ACC112 (cell line): ENCODE measurements at regions not wholly inside any gene's neighbourhood (a gene's known extent, or its start where the extent isn't known, plus 50 kb on each side); places are given as distances from the start of the nearest gene placed in this dataset.
"Not testable (repeated sequence)": the region's sequence is repeated elsewhere in the genome, so short reads cannot be mapped to it uniquely, and the experiment has no call there.

Experiments used
- H2AFZ ChIP-seq: fragments of 200-600 bp; sonication (generic); one replicate; pipeline ENCODE4 v1.6.0; 2017; ENCODE audit warnings: antibody characterized with exemption, low read length; ENCODE audit not compliant: unreplicated experiment
- H3K27ac ChIP-seq: fragments of 200-600 bp; sonication (generic); 2 replicates; pipeline ENCODE4 v1.5.1; 2014; ENCODE audit warnings: low read depth, mild to moderate bottlenecking, antibody characterized with exemption, low read length, moderate library complexity
- H3K27me3 ChIP-seq: fragments of 200-600 bp; sonication (generic); 2 replicates; pipeline ENCODE4 v1.6.1; 2014; ENCODE audit warnings: mild to moderate bottlenecking, antibody characterized with exemption, low read length, moderate library complexity, mixed read lengths; ENCODE audit not compliant: insufficient read depth
- H3K36me3 ChIP-seq: fragments of 200-600 bp; sonication (generic); 2 replicates; pipeline ENCODE4 v1.6.1; 2016; ENCODE audit warnings: mild to moderate bottlenecking, antibody characterized with exemption, low read length, moderate library complexity, mixed read lengths; ENCODE audit not compliant: insufficient read depth
- H3K4me1 ChIP-seq: fragments of 200-600 bp; sonication (generic); one replicate; pipeline ENCODE4 v1.6.1; 2016; ENCODE audit warnings: low read length, mixed read lengths; ENCODE audit not compliant: insufficient read depth, unreplicated experiment, control insufficient read depth
- H3K4me3 ChIP-seq: fragments of 200-600 bp; sonication (generic); 2 replicates; pipeline ENCODE4 v1.5.1; 2014; ENCODE audit warnings: mild to moderate bottlenecking, low read depth, low read length
- H3K79me2 ChIP-seq: fragments of 200-600 bp; sonication (generic); one replicate; pipeline ENCODE4 v1.6.0; 2016; ENCODE audit warnings: low read length; ENCODE audit not compliant: control insufficient read depth, unreplicated experiment, insufficient read depth

- Histone ChIP-seq H3K4me1 (peaks cover 11% of the 10 kb centered on the region), H3K4me3 (no peak overlapping the region), H3K27me3 (no peaks in the 10 kb centered on the region), H3K27ac (no peak overlapping the region), H3K36me3 (no peaks in the 10 kb centered on the region), H2AFZ (no peak overlapping the region), H3K79me2 (no peaks in the 10 kb centered on the region)
Observed at GRCh38 chr6:21946298-21946783, 350.5 kb downstream of the PRL start.

GRCh38 chr6:21947227-21947626 is 349.6 kb downstream of the PRL start:
- H3K36me3 ChIP-seq, H2AFZ ChIP-seq, H3K79me2 ChIP-seq, H3K4me3 ChIP-seq, H3K27me3 ChIP-seq, H3K27ac ChIP-seq: not testable (repeated sequence)
- H3K4me1 ChIP-seq, result peaks cover 11% of the 10 kb centered on the region

GRCh38 chr6:21947731-21948386 is 349.0 kb downstream of the PRL start:
- Histone ChIP-seq H3K4me3 (no peak overlapping the region), H3K27ac (no peak overlapping the region), H3K79me2 (no peaks in the 10 kb centered on the region), H2AFZ (no peak overlapping the region), H3K4me1 (peaks cover 11% of the 10 kb centered on the region), H3K27me3 (no peaks in the 10 kb centered on the region), H3K36me3 (no peaks in the 10 kb centered on the region)

- peaks cover 11% of the 10 kb centered on the region for H3K4me1 ChIP-seq
- no peak overlapping the region for H3K4me3 ChIP-seq
- H3K27me3 ChIP-seq, result no peaks in the 10 kb centered on the region
- H2AFZ ChIP-seq, result no peak overlapping the region
- no peaks in the 10 kb centered on the region for H3K36me3 ChIP-seq
- H3K79me2 ChIP-seq, result no peaks in the 10 kb centered on the region
- no peak overlapping the region for H3K27ac ChIP-seq
Observed at GRCh38 chr6:21949211-21949801, 347.5 kb downstream of the PRL start.

GRCh38 chr6:21952367-21952766 is 344.5 kb downstream of the PRL start:
- Histone ChIP-seq H3K27me3 (no peaks in the 10 kb centered on the region), H3K4me3 (no peak overlapping the region), H2AFZ (no peak overlapping the region), H3K79me2 (no peaks in the 10 kb centered on the region), H3K4me1 (no peaks in the 10 kb centered on the region), H3K36me3 (no peaks in the 10 kb centered on the region), H3K27ac (no peak overlapping the region)

GRCh38 chr6:21953831-21954801 is 342.7 kb downstream of the PRL start:
- no peak overlapping the region for H3K27ac ChIP-seq
- no peaks in the 10 kb centered on the region for H3K27me3 ChIP-seq
- no peak overlapping the region for H3K4me3 ChIP-seq
- H2AFZ ChIP-seq, result no peak overlapping the region
- H3K79me2 ChIP-seq, result no peaks in the 10 kb centered on the region
- no peaks in the 10 kb centered on the region for H3K4me1 ChIP-seq
- H3K36me3 ChIP-seq, result no peaks in the 10 kb centered on the region

GRCh38 chr6:21955053-21955595 is 341.7 kb downstream of the PRL start:
- Histone ChIP-seq H2AFZ (no peak overlapping the region), H3K27ac (no peak overlapping the region), H3K36me3 (no peaks in the 10 kb centered on the region), H3K27me3 (no peaks in the 10 kb centered on the region), H3K79me2 (no peaks in the 10 kb centered on the region), H3K4me3 (no peak overlapping the region), H3K4me1 (no peaks in the 10 kb centered on the region)

GRCh38 chr6:21955951-21956350 is 340.9 kb downstream of the PRL start:
- no peak overlapping the region for H2AFZ ChIP-seq

GRCh38 chr6:21958428-21958827 is 338.4 kb downstream of the PRL start:
- Histone ChIP-seq H3K27ac (no peak overlapping the region), H3K36me3 (no peaks in the 10 kb centered on the region), H3K79me2 (no peaks in the 10 kb centered on the region), H3K4me1 (no peaks in the 10 kb centered on the region), H3K27me3 (no peaks in the 10 kb centered on the region), H3K4me3 (no peak overlapping the region), H2AFZ (no peak overlapping the region)

More at GRCh38 chr6:21955951-21956350, 340.9 kb downstream of the PRL start:
- H3K27me3 ChIP-seq, result no peaks in the 10 kb centered on the region
- no peaks in the 10 kb centered on the region for H3K36me3 ChIP-seq
- no peaks in the 10 kb centered on the region for H3K79me2 ChIP-seq
- H3K4me1 ChIP-seq, result no peaks in the 10 kb centered on the region
- H3K4me3 ChIP-seq, result no peak overlapping the region
- H3K27ac ChIP-seq, result no peak overlapping the region

- Histone ChIP-seq H3K4me1 (no peaks in the 10 kb centered on the region), H3K4me3 (no peak overlapping the region), H3K27ac (no peak overlapping the region), H2AFZ (no peak overlapping the region), H3K27me3 (no peaks in the 10 kb centered on the region), H3K79me2 (no peaks in the 10 kb centered on the region), H3K36me3 (no peaks in the 10 kb centered on the region)
Observed at GRCh38 chr6:21961226-21961625, 335.6 kb downstream of the PRL start.
